K562 (cell line): ENCODE measurements at regions not wholly inside any gene's neighbourhood (a gene's known extent, or its start where the extent isn't known, plus 50 kb on each side); places are given as distances from the start of the nearest gene placed in this dataset.

ENCODE experiments used
- ATAC-seq: fragments of 200-7000 bp; cut with Tn5 transposase; 3 replicates; pipeline ENCODE4 v1.9.1; 2020; ENCODE audit warnings: moderate library complexity
- BruUV-seq: library from RNA; stranded (reverse); fragments of 400-500 nt; replicated peaks from 2 replicates; lab custom pipeline; 2021; lab: Mats Ljungman, UMichigan
- CTCF ChIA-PET: fragments of 300-600 bp; formaldehyde crosslinking; extraction: SDS; loops from one replicate; lab custom pipeline; 2021; ENCODE audit warnings: low intra/inter-chr PET ratio; lab: Yijun Ruan, JAX
- POLR2A ChIA-PET: fragments of 300-600, 350-650 bp; sonication (Branson Sonifier 250); formaldehyde crosslinking; extraction: SDS; loops from one replicate; lab custom pipeline; 2021; ENCODE audit warnings: antibody characterized with exemption, inconsistent platforms; lab: Yijun Ruan, JAX
- DNase-seq, 4 experiments: peaks; one replicate each; pipeline versions ENCODE4 v3.0.0 to v3.0.0-alpha.2; 2011 to 2018; ENCODE audit warnings: low spot score in 3 of 4, mixed read lengths in 3 of 4; ENCODE audit errors: extremely low read depth in 1 of 4
- FAIRE-seq: peaks from 2 replicates; lab custom pipeline; 2011; peaks lifted over from hg19 to GRCh38; lab: Jason Lieb, UNC
- H2AFZ ChIP-seq: 2 replicates; pipeline ENCODE4 v1.6.0; 2011; ENCODE audit warnings: low read depth, low read length, control low read depth, inconsistent platforms
- H3K27ac ChIP-seq: fragments of 200-600 bp; 3 replicates; pipeline ENCODE4 v1.8.0; 2011; ENCODE audit warnings: low read depth, mild to moderate bottlenecking, control low read depth, inconsistent platforms, low read length, moderate library complexity, mixed read lengths; ENCODE audit errors: extremely low read depth
- H3K27me3 ChIP-seq, 2 experiments: fragments of 300-600 bp in 1 of 2; 2 replicates in 1 of 2; 3 replicates in 1 of 2; pipeline versions ENCODE4 v1.6.0 to v1.8.0; 2011; ENCODE audit warnings: inconsistent platforms in 2 of 2, low read length in 2 of 2, mild to moderate bottlenecking in 1 of 2, mixed read lengths in 1 of 2, moderate library complexity in 1 of 2; ENCODE audit not compliant: control insufficient read depth in 2 of 2, insufficient read depth in 2 of 2
- H3K36me3 ChIP-seq: fragments of 300-600 bp; 3 replicates; pipeline ENCODE4 v1.8.0; 2011; ENCODE audit warnings: mild to moderate bottlenecking, low read length, inconsistent platforms; ENCODE audit not compliant: control insufficient read depth, insufficient read depth
- H3K4me1 ChIP-seq, 2 experiments: fragments of 200-600 bp in 1 of 2; replicated peaks in 1 of 2; 2 replicates in 1 of 2; 3 replicates in 1 of 2; pipeline versions ENCODE4 v1.5.1 to v1.8.0; 2011; ENCODE audit warnings: inconsistent platforms in 2 of 2, low read length in 2 of 2, mild to moderate bottlenecking in 1 of 2, mixed read lengths in 1 of 2, moderate library complexity in 1 of 2; ENCODE audit not compliant: control insufficient read depth in 2 of 2, insufficient read depth in 2 of 2
- H3K4me2 ChIP-seq: 2 replicates; pipeline ENCODE4 v1.6.1; 2011; ENCODE audit warnings: low read length, control low read depth, inconsistent platforms, mixed read lengths; ENCODE audit not compliant: insufficient read depth
- H3K4me3 ChIP-seq: fragments of 200-600 bp; sonication (generic), shearing (Covaris generic); 2 replicates; pipeline ENCODE4 v1.5.1; 2016; ENCODE audit warnings: control low read depth, inconsistent platforms
- H3K79me2 ChIP-seq: fragments of 200-600 bp; 3 replicates; pipeline ENCODE4 v1.8.0; 2011; ENCODE audit warnings: low read length, inconsistent platforms; ENCODE audit not compliant: control insufficient read depth, insufficient read depth
- H3K9ac ChIP-seq, 2 experiments: 2 replicates each; pipeline versions ENCODE4 v1.6.0 to v1.6.1; 2011; ENCODE audit warnings: low read depth in 2 of 2, low read length in 2 of 2, control low read depth in 1 of 2, inconsistent platforms in 1 of 2, mild to moderate bottlenecking in 1 of 2, mixed read lengths in 1 of 2; ENCODE audit not compliant: insufficient read depth in 1 of 2
- H3K9me1 ChIP-seq: one replicate; pipeline ENCODE4 v1.6.0; 2011; ENCODE audit warnings: inconsistent platforms, mild to moderate bottlenecking, low read length, moderate library complexity; ENCODE audit not compliant: control insufficient read depth, insufficient read depth
- H3K9me3 ChIP-seq: replicated peaks from 2 replicates; pipeline ENCODE4 v1.5.1; 2011; ENCODE audit warnings: low read depth, low read length, inconsistent platforms; ENCODE audit not compliant: control insufficient read depth, insufficient read depth
- H4K20me1 ChIP-seq: replicated peaks from 2 replicates; pipeline ENCODE4 v1.6.1; 2011; ENCODE audit warnings: low read length, inconsistent platforms, mixed read lengths; ENCODE audit not compliant: control insufficient read depth, insufficient read depth
- E2F3 ChIP-seq: fragments of 250-450 bp; sonication (Bioruptor Pico); IDR thresholded peaks from 2 replicates; pipeline ENCODE4 v1.4.0; 2020; ENCODE audit warnings: mild to moderate bottlenecking
- EP300 ChIP-seq: IDR thresholded peaks from 2 replicates; pipeline ENCODE4 v1.6.1; 2012; ENCODE audit warnings: low read length, improper control_type of control experiment
- ETV5 ChIP-seq: sonication (generic); formaldehyde crosslinking; IDR thresholded peaks from 2 replicates; pipeline ENCODE4 v1.4.0; 2020; ENCODE audit warnings: low read depth, mild to moderate bottlenecking, missing genetic modification reagents
- FOXK2 ChIP-seq, 2 experiments: fragments of 450-650 bp; IDR thresholded peaks in 1 of 2; conservative IDR thresholded peaks in 1 of 2; 2 replicates each; pipeline ENCODE4 v1.6.1; 2016; ENCODE audit warnings: low read depth in 2 of 2, mild to moderate bottlenecking in 1 of 2
- KDM4B ChIP-seq, 2 experiments: fragments of 450-650 bp in 1 of 2; sonication (generic) in 1 of 2; IDR thresholded peaks; 2 replicates each; pipeline ENCODE4 v1.6.1; 2016 to 2017; ENCODE audit warnings: borderline replicate concordance in 2 of 2, antibody characterized with exemption in 1 of 2, low read depth in 1 of 2, mild to moderate bottlenecking in 1 of 2
- KLF13 ChIP-seq: fragments of 450-650 bp; IDR thresholded peaks from 2 replicates; pipeline ENCODE4 v1.6.1; 2016; ENCODE audit warnings: missing genetic modification characterization, low read depth, mild to moderate bottlenecking, missing compliant biosample characterization, moderate library complexity, borderline replicate concordance
- MEF2D ChIP-seq: conservative IDR thresholded peaks from 2 replicates; pipeline ENCODE4 v1.6.1; 2016; ENCODE audit warnings: low read depth, missing genetic modification characterization, missing compliant biosample characterization
- SP2 ChIP-seq: IDR thresholded peaks from 2 replicates; pipeline ENCODE4 v1.6.1; 2011; ENCODE audit warnings: mild to moderate bottlenecking, low read depth, low read length, moderate library complexity; ENCODE audit not compliant: poor library complexity, severe bottlenecking; ENCODE audit errors: extremely low read depth
- SPI1 ChIP-seq: IDR thresholded peaks from 2 replicates; pipeline ENCODE4 v1.6.1; 2011; ENCODE audit warnings: low read depth, low read length, control low read depth, borderline replicate concordance
- SRSF9 ChIP-seq: fragments of 200-400 bp; formaldehyde crosslinking; IDR thresholded peaks from 2 replicates; pipeline ENCODE4 v1.6.1; 2017; ENCODE audit warnings: low read depth, low read length, borderline replicate concordance
- ZEB2 ChIP-seq: fragments of 450-650 bp; IDR thresholded peaks from 2 replicates; pipeline ENCODE4 v1.6.1; 2016
- ZNF431 ChIP-seq: sonication (generic); formaldehyde crosslinking; IDR thresholded peaks from 2 replicates; pipeline ENCODE4 v1.8.0; 2022; ENCODE audit warnings: mild to moderate bottlenecking, missing genetic modification reagents
- ZNF586 ChIP-seq: fragments of 450-650 bp; formaldehyde crosslinking; conservative IDR thresholded peaks from 2 replicates; pipeline ENCODE4 v1.4.0; 2020; ENCODE audit warnings: mild to moderate bottlenecking, moderate library complexity
- ZNF780A ChIP-seq: fragments of 250-450 bp; sonication (Bioruptor Pico); IDR thresholded peaks from 2 replicates; pipeline ENCODE4 v1.5.0; 2021; ENCODE audit warnings: mild to moderate bottlenecking
- whole genome bisulfite sequencing: fragments of 100-300 bp; shearing (Covaris generic); methylation state at CpG from one replicate; pipeline ENCODE4 v1.1.6; 2016; ENCODE audit warnings: low coverage, mixed read lengths; ENCODE audit not compliant: insufficient coverage; ENCODE audit errors: missing lambda C conversion rate; 5-methylcytosine and 5-hydroxymethylcytosine counted together
- in situ Hi-C: fragments of 300-500 bp; cut with MboI; formaldehyde crosslinking; loops from 4 replicates; pipeline ENCODE4 v1.15.0; 2018; ENCODE audit warnings: inconsistent platforms, mixed read lengths
- intact Hi-C: fragments of 100-400 bp; cut with micrococcal nuclease; formaldehyde crosslinking; loops from 2 replicates; pipeline ENCODE4 v1.14.2; 2022
- TF ChIP-seq, protein P1 (sequence below): fragments of 250-450 bp; sonication (Bioruptor Pico); IDR thresholded peaks from 2 replicates; pipeline ENCODE4 v1.6.1; 2021; ENCODE audit warnings: mild to moderate bottlenecking

DNA sequence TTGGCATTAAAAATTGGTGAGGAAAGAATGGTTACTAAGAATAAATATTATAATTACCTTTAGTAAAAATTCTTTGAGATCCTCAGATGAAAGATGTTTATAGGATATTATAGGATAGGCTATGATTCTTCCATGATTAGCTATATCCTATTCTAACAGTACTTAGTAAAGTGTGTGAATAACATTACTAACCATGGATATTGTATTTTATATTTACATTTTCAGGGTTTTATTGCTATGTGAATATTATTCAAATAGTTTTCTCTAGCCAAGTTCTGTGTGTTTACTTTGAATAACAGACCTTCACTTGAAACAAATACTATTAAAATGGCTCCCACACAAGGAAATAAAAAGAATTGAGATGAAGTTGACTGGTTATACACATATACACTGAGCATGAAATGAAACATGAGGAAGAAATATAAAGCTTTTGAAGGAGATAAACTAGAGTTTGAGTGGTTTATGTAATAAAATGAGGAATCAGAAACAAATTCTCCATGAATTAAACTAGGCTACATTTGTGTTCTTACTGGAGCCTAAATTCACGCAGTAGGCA, 479.4 kb upstream of the PKN2 start:
- Histone ChIP-seq H3K4me2 (no peak overlapping the region), H3K9me3 (no peaks in the 10 kb centered on the region), H3K4me1 (no peaks in the 10 kb centered on the region), H3K9me1 (no peaks in the 10 kb centered on the region), H3K27me3 (no peaks in the 10 kb centered on the region), H2AFZ (no peak overlapping the region), H3K9ac (no peak overlapping the region), H3K36me3 (no peaks in the 10 kb centered on the region), H4K20me1 (no peaks in the 10 kb centered on the region), H3K4me3 (no peak overlapping the region), H3K79me2 (no peaks in the 10 kb centered on the region), H3K27ac (no peak overlapping the region)
- ChIA-PET POLR2A (no interaction called here), CTCF (no interaction called here)
- no TSS peak for BruUV-seq
- DNase-seq = no peak
- in situ Hi-C loops = no loop called here
- FAIRE-seq = no peak
- intact Hi-C loops = no loop called here
- no peak for ATAC-seq
- no peak for TF ChIP-seq ZNF431
- no peak for TF ChIP-seq FOXK2 (conservative IDR thresholded peaks at IDR 0.05 in 1 of 2, IDR thresholded peaks at IDR 0.05 in 1 of 2; ENCODE audit: low read depth in 2 of 2)
- TF ChIP-seq ZEB2 = no peak
- no peak for TF ChIP-seq SRSF9
- TF ChIP-seq EP300 = no peak
- no peak for TF ChIP-seq SPI1
- TF ChIP-seq MEF2D (tag) = no peak
- TF ChIP-seq ETV5 (CRISPR knock-in tag) = no peak
- no peak for TF ChIP-seq SP2
- TF ChIP-seq KLF13 (tag) = no peak
- TF ChIP-seq KDM4B (IDR thresholded peaks at IDR 0.05; ENCODE audit: borderline replicate concordance in 2 of 2, low read depth in 1 of 2) = no peak
- no peak for TF ChIP-seq ZNF586 (CRISPR knock-in tag)
- TF ChIP-seq, protein P1, sequence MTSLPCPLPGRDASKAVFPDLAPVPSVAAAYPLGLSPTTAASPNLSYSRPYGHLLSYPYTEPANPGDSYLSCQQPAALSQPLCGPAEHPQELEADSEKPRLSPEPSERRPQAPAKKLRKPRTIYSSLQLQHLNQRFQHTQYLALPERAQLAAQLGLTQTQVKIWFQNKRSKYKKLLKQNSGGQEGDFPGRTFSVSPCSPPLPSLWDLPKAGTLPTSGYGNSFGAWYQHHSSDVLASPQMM = no peak
- TF ChIP-seq ZNF780A (CRISPR knock-in tag) = no peak
- TF ChIP-seq E2F3 = no peak
- 0% methylated on average over 1 of the region's 1 CpG for WGBS
